Vagina (tissue), 2 donors: ENCODE measurements at regions not wholly inside any gene's neighbourhood (a gene's known extent, or its start where the extent isn't known, plus 50 kb on each side); places are given as distances from the start of the nearest gene placed in this dataset.

Experiments
- POLR2AphosphoS5 ChIP-seq, 2 donors: sonication (generic); formaldehyde crosslinking; IDR thresholded peaks; one replicate each; pipeline ENCODE4 v1.9.0; 2017; ENCODE audit warnings: antibody characterized with exemption in 2 of 2, mild to moderate bottlenecking in 2 of 2, low read depth in 1 of 2; ENCODE audit not compliant: insufficient read depth in 1 of 2
- TF ChIP-seq, protein P1 (sequence below), 3 experiments: fragments of 450-650 bp in 2 of 3; fragments of 200-600 bp in 1 of 3; sonication (generic) in 1 of 3; IDR thresholded peaks; one replicate each; pipeline ENCODE4 v1.5.1; 2017 to 2019; ENCODE audit warnings: antibody characterized with exemption in 3 of 3, mild to moderate bottlenecking in 2 of 3, moderate library complexity in 2 of 3

DNA sequence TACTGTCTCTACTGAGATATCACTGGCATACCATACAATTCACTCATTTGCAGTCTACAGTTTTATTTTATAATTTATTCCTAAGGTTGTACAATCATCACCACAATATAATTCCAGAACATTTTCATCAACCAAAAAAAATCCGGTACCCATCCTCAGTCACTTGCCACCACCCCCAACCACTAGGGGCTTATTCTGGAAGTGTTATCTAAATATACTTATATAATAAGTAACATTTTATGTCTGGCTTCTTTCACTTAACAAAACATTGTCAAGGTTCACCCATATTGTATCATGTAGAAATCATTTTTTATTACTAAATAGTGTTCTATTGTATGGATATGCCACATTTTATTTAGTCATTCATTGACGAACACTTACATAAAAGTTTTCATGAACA lies 440.8 kb downstream of the RNF144A start:
- TF ChIP-seq, protein P1, sequence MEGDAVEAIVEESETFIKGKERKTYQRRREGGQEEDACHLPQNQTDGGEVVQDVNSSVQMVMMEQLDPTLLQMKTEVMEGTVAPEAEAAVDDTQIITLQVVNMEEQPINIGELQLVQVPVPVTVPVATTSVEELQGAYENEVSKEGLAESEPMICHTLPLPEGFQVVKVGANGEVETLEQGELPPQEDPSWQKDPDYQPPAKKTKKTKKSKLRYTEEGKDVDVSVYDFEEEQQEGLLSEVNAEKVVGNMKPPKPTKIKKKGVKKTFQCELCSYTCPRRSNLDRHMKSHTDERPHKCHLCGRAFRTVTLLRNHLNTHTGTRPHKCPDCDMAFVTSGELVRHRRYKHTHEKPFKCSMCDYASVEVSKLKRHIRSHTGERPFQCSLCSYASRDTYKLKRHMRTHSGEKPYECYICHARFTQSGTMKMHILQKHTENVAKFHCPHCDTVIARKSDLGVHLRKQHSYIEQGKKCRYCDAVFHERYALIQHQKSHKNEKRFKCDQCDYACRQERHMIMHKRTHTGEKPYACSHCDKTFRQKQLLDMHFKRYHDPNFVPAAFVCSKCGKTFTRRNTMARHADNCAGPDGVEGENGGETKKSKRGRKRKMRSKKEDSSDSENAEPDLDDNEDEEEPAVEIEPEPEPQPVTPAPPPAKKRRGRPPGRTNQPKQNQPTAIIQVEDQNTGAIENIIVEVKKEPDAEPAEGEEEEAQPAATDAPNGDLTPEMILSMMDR (IDR thresholded peaks at IDR 0.05), result no peak
- TF ChIP-seq POLR2AphosphoS5 (IDR thresholded peaks at IDR 0.05; ENCODE audit: insufficient read depth in 1 of 2, low read depth in 1 of 2), result no peak
